ENCODE measurements at regions not wholly inside any gene's neighbourhood (a gene's known extent, or its start where the extent isn't known, plus 50 kb on each side); places are given as distances from the start of the nearest gene placed in this dataset.

DNA sequence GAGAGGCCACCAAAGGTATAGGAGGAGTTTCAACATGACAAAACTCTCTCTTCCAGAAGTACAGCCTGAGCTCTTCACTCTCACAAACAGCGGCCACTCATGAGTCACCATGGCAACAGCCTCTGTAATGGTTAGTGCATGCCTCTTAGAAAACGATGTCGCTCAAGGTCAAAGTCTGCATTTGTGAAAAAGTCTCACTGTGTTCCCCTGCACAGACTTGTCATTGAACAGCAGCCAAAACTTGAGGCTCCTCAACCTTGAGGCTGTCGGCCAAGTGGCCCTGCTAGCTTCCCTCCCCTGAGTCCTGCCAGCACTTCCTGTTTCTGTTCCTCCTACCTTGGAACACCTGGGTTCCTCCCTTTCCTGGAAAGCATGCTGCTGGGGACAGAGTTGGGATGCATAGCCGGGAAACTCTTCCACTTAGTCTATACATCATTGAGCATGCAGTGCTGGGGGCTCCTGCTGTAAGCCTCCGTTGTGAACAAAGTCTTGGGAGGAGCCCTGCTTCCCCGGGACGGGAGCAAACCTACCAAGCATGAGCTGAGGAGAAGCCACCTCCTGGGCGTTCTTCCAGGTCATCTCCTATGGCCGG, 66.6 kb downstream of the ING2 start:
- FAIRE-seq (no peak), DNase-seq (ENCODE audit: low read depth, low spot score) (no peak)
- Histone ChIP-seq H3K27me3 (ENCODE audit: control insufficient read depth in 2 of 2, insufficient read depth in 2 of 2, low read length in 2 of 2) (peaks cover 0 to under 1% of the 10 kb centered on the region in 2 experiments), H3K4me3 (replicated peaks in 1 of 3; ENCODE audit: insufficient read depth in 1 of 3, low read depth in 1 of 3, low read length in 3 of 3) (no peak overlapping the region), H3K79me2 (ENCODE audit: control insufficient read depth, insufficient read depth, low read length) (no peaks in the 10 kb centered on the region), H3K9me1 (replicated peaks; ENCODE audit: control insufficient read depth, extremely low read depth, insufficient read depth, low read length) (no peaks in the 10 kb centered on the region), H3K4me2 (ENCODE audit: insufficient read depth, low read length) (no peak overlapping the region), H4K20me1 (replicated peaks; ENCODE audit: control insufficient read depth, extremely low read depth, insufficient read depth, low read length) (no peaks in the 10 kb centered on the region), H3K27ac (ENCODE audit: insufficient read depth, low read depth, low read length) (no peak overlapping the region), H3K4me1 (ENCODE audit: control insufficient read depth, extremely low read depth, insufficient read depth, low read length) (no peaks in the 10 kb centered on the region), H3K9me3 (replicated peaks; ENCODE audit: control insufficient read depth, insufficient read depth, low read length) (no peaks in the 10 kb centered on the region), H3K36me3 (ENCODE audit: control insufficient read depth in 2 of 2, extremely low read depth in 1 of 2, insufficient read depth in 2 of 2, low read length in 2 of 2) (no peaks in the 10 kb centered on the region), H2AFZ (ENCODE audit: low read depth, low read length) (no peak overlapping the region), H3K9ac (replicated peaks; ENCODE audit: extremely low read depth, insufficient read depth, low read length) (no peak overlapping the region)
- ChIA-PET CTCF (interaction anchor here (0.8 kb wide), 1 partner anchor 9 kb away, joined by 3 read pairs; no protein-coding TSS in a partner anchor), POLR2A (no interaction called here)
- intact Hi-C loops (cut with micrococcal nuclease), result no loop called here
- no peak for TF ChIP-seq JUN (IDR thresholded peaks at IDR 0.05; ENCODE audit: borderline replicate concordance, insufficient read depth, insufficient read length, low read depth)
- TF ChIP-seq GATA2 (IDR thresholded peaks at IDR 0.05; ENCODE audit: insufficient read depth, insufficient read length, low read depth, low read length), result no peak
- no peak for TF ChIP-seq POLR2AphosphoS5 (IDR thresholded peaks at IDR 0.05; ENCODE audit: insufficient read depth, low read depth, low read length)
- TF ChIP-seq, protein P1, sequence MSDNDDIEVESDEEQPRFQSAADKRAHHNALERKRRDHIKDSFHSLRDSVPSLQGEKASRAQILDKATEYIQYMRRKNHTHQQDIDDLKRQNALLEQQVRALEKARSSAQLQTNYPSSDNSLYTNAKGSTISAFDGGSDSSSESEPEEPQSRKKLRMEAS (IDR thresholded peaks at IDR 0.05; ENCODE audit: insufficient read depth, insufficient read length), result no peak
- no peak for TF ChIP-seq MYC (IDR thresholded peaks at IDR 0.05; ENCODE audit: low read depth, low read length)
- TF ChIP-seq, protein P2, sequence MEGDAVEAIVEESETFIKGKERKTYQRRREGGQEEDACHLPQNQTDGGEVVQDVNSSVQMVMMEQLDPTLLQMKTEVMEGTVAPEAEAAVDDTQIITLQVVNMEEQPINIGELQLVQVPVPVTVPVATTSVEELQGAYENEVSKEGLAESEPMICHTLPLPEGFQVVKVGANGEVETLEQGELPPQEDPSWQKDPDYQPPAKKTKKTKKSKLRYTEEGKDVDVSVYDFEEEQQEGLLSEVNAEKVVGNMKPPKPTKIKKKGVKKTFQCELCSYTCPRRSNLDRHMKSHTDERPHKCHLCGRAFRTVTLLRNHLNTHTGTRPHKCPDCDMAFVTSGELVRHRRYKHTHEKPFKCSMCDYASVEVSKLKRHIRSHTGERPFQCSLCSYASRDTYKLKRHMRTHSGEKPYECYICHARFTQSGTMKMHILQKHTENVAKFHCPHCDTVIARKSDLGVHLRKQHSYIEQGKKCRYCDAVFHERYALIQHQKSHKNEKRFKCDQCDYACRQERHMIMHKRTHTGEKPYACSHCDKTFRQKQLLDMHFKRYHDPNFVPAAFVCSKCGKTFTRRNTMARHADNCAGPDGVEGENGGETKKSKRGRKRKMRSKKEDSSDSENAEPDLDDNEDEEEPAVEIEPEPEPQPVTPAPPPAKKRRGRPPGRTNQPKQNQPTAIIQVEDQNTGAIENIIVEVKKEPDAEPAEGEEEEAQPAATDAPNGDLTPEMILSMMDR (IDR thresholded peaks at IDR 0.05; ENCODE audit: extremely low read depth in 1 of 2, insufficient read depth in 1 of 2, low read depth in 1 of 2, low read length in 2 of 2), result no peak
- TF ChIP-seq POLR2A (IDR thresholded peaks at IDR 0.05; ENCODE audit: low read depth, low read length), result no peak
- TF ChIP-seq FOS (IDR thresholded peaks at IDR 0.05; ENCODE audit: borderline replicate concordance, insufficient read depth, low read length), result no peak
- TF ChIP-seq EZH2 (IDR thresholded peaks at IDR 0.05; ENCODE audit: borderline replicate concordance, low read depth, low read length, severe bottlenecking), result no peak
- BruUV-seq (replicated peaks), result no TSS peak
- dilution Hi-C loops (cut with MboI; ENCODE audit: extremely low pct_ligation_motif_present, low sequenced_read_pairs), result no loop called here
